SU-DHL-6 (cell line): ENCODE measurements at regions not wholly inside any gene's neighbourhood (a gene's known extent, or its start where the extent isn't known, plus 50 kb on each side); places are given as distances from the start of the nearest gene placed in this dataset.

Source experiments
- H2AFZ ChIP-seq: fragments of 200-600 bp; sonication (generic); 2 replicates; pipeline ENCODE4 v1.6.1; 2014; ENCODE audit warnings: low read depth, mild to moderate bottlenecking, moderate library complexity, mixed read lengths, antibody characterized with exemption, low read length; ENCODE audit not compliant: severe bottlenecking
- H3F3A ChIP-seq: fragments of 200-600 bp; shearing (Covaris generic); 2 replicates; pipeline ENCODE4 v1.6.0; 2016; ENCODE audit warnings: antibody characterized with exemption, mild to moderate bottlenecking; ENCODE audit not compliant: insufficient read depth
- H3K27ac ChIP-seq: fragments of 200-600 bp; sonication (generic); 2 replicates; pipeline ENCODE4 v1.5.1; 2016; ENCODE audit warnings: low read depth, mild to moderate bottlenecking, low read length, moderate library complexity, mixed read lengths
- H3K27me3 ChIP-seq: fragments of 200-600 bp; sonication (generic), shearing (Covaris generic); 2 replicates; pipeline ENCODE4 v1.6.0; 2014; ENCODE audit warnings: mild to moderate bottlenecking, low read length
- H3K36me3 ChIP-seq: fragments of 200-600 bp; sonication (generic); 2 replicates; pipeline ENCODE4 v1.6.1; 2014; ENCODE audit warnings: mild to moderate bottlenecking, low read length, mixed read lengths
- H3K4me2 ChIP-seq: fragments of 300-600, 200-600 bp; shearing (Covaris generic), sonication (generic); 2 replicates; pipeline ENCODE4 v1.6.0; 2014; ENCODE audit warnings: low read length, low read depth, mild to moderate bottlenecking; ENCODE audit not compliant: poor library complexity, severe bottlenecking
- H3K4me3 ChIP-seq: fragments of 200-600 bp; sonication (generic); 2 replicates; pipeline ENCODE4 v1.5.1; 2014; ENCODE audit warnings: antibody characterized with exemption, low read length, mild to moderate bottlenecking, mixed read lengths; ENCODE audit not compliant: insufficient read depth, poor library complexity, severe bottlenecking
- H3K79me2 ChIP-seq: fragments of 200-600 bp; sonication (generic); 2 replicates; pipeline ENCODE4 v1.6.1; 2014; ENCODE audit warnings: mild to moderate bottlenecking, low read length, moderate library complexity; ENCODE audit not compliant: insufficient read depth
- H3K9ac ChIP-seq: fragments of 200-600 bp; sonication (generic); 2 replicates; pipeline ENCODE4 v1.7.0; 2014; ENCODE audit warnings: mild to moderate bottlenecking, low read length
- H3K9me2 ChIP-seq: fragments of 200-600 bp; sonication (generic); replicated peaks from 2 replicates; pipeline ENCODE4 v1.6.1; 2014; ENCODE audit warnings: low read length; ENCODE audit not compliant: insufficient read depth
- H3K9me3 ChIP-seq: fragments of 200-600 bp; sonication (generic); 2 replicates; pipeline ENCODE4 v1.6.1; 2014; ENCODE audit warnings: low read length, mixed read lengths; ENCODE audit not compliant: insufficient read depth
- H4K20me1 ChIP-seq: fragments of 200-600 bp; sonication (generic); 2 replicates; pipeline ENCODE4 v1.6.1; 2014; ENCODE audit warnings: low read depth, mild to moderate bottlenecking, antibody characterized with exemption, low read length, moderate library complexity, mixed read lengths
- CTCF ChIP-seq: fragments of 200-600 bp; sonication (generic); IDR thresholded peaks from one replicate; pipeline ENCODE4 v1.5.1; 2017; ENCODE audit warnings: antibody characterized with exemption, mild to moderate bottlenecking, low read length, moderate library complexity; ENCODE audit not compliant: insufficient read depth, poor library complexity, severe bottlenecking
- EZH2phosphoT487 ChIP-seq: fragments of 200-600 bp; sonication (generic), shearing (Covaris generic); conservative IDR thresholded peaks from 2 replicates; pipeline ENCODE4 v1.6.1; 2018; ENCODE audit warnings: mild to moderate bottlenecking, antibody characterized with exemption, low read length, moderate library complexity, mixed read lengths

- Histone ChIP-seq H2AFZ (no peak overlapping the region), H3K27ac (no peak overlapping the region), H3K4me2 (no peak overlapping the region), H3F3A (no peaks in the 10 kb centered on the region), H3K27me3 (no peaks in the 10 kb centered on the region), H3K36me3 (no peaks in the 10 kb centered on the region), H3K9me2 (no peaks in the 10 kb centered on the region), H3K9me3 (no peaks in the 10 kb centered on the region), H3K9ac (no peak overlapping the region), H4K20me1 (no peaks in the 10 kb centered on the region), H3K79me2 (no peaks in the 10 kb centered on the region), H3K4me3 (no peak overlapping the region)
- TF ChIP-seq EZH2phosphoT487: no peak
- no peak for TF ChIP-seq CTCF
Observed at GRCh38 chr1:157272729-157273524, 134.7 kb upstream of the ETV3 start.

- no peaks in the 10 kb centered on the region for H3K27me3 ChIP-seq
- H2AFZ ChIP-seq: no peak overlapping the region
- H3K9me2 ChIP-seq: no peaks in the 10 kb centered on the region
- no peaks in the 10 kb centered on the region for H3F3A ChIP-seq
- H3K36me3 ChIP-seq: no peaks in the 10 kb centered on the region
- no peaks in the 10 kb centered on the region for H3K9me3 ChIP-seq
- no peak overlapping the region for H3K4me2 ChIP-seq
- H3K4me3 ChIP-seq: no peak overlapping the region
- no peak overlapping the region for H3K9ac ChIP-seq
- H3K27ac ChIP-seq: no peak overlapping the region
- no peaks in the 10 kb centered on the region for H3K79me2 ChIP-seq
- no peak for TF ChIP-seq EZH2phosphoT487
- no peak for TF ChIP-seq CTCF
- H4K20me1 ChIP-seq: no peaks in the 10 kb centered on the region
Observed at GRCh38 chr1:157272264-157272663, 134.1 kb upstream of the ETV3 start.

GRCh38 chr1:157270705-157271274 lies 132.6 kb upstream of the ETV3 start:
- Histone ChIP-seq H3K79me2 (no peaks in the 10 kb centered on the region), H4K20me1 (no peaks in the 10 kb centered on the region), H3K4me2 (no peak overlapping the region), H3K9ac (no peak overlapping the region), H3K9me2 (no peaks in the 10 kb centered on the region), H3K9me3 (no peaks in the 10 kb centered on the region), H3F3A (no peaks in the 10 kb centered on the region), H2AFZ (no peak overlapping the region), H3K27ac (no peak overlapping the region), H3K4me3 (no peak overlapping the region), H3K36me3 (no peaks in the 10 kb centered on the region), H3K27me3 (no peaks in the 10 kb centered on the region)
- no peak for TF ChIP-seq EZH2phosphoT487
- no peak for TF ChIP-seq CTCF
